Adrenal gland (tissue), 5 donors: ENCODE measurements at regions not wholly inside any gene's neighbourhood (a gene's known extent, or its start where the extent isn't known, plus 50 kb on each side); places are given as distances from the start of the nearest gene placed in this dataset.

Experiments used
- CTCF ChIP-seq, 6 experiments: fragments of 450-650 bp in 4 of 6; fragments of 200-600 bp in 2 of 6; sonication (generic) in 1 of 6; IDR thresholded peaks; 1 replicate in 5 of 6; 2 replicates in 1 of 6; pipeline versions ENCODE4 v1.5.1 to v1.8.0; 2016 to 2021; ENCODE audit warnings: antibody characterized with exemption in 6 of 6, mild to moderate bottlenecking in 2 of 6, moderate library complexity in 1 of 6
- POLR2A ChIP-seq, 2 donors: fragments of 450-650 bp; IDR thresholded peaks; one replicate each; pipeline ENCODE4 v1.6.1; 2017; ENCODE audit warnings: antibody characterized with exemption in 2 of 2, mild to moderate bottlenecking in 2 of 2, moderate library complexity in 1 of 2
- donor health status: DM: no; HTN: no; CAD: no.

GRCh38 chr14:39880106-39880695 is 448.0 kb upstream of the FBXO33 start:
- no peak for TF ChIP-seq CTCF (IDR thresholded peaks at IDR 0.05)
- TF ChIP-seq POLR2A (IDR thresholded peaks at IDR 0.05), result no peak
